ENCODE measurements at regions not wholly inside any gene's neighbourhood (a gene's known extent, or its start where the extent isn't known, plus 50 kb on each side); places are given as distances from the start of the nearest gene placed in this dataset.
"Not testable (repeated sequence)": the region's sequence is repeated elsewhere in the genome, so short reads cannot be mapped to it uniquely, and the experiment has no call there.

DNA sequence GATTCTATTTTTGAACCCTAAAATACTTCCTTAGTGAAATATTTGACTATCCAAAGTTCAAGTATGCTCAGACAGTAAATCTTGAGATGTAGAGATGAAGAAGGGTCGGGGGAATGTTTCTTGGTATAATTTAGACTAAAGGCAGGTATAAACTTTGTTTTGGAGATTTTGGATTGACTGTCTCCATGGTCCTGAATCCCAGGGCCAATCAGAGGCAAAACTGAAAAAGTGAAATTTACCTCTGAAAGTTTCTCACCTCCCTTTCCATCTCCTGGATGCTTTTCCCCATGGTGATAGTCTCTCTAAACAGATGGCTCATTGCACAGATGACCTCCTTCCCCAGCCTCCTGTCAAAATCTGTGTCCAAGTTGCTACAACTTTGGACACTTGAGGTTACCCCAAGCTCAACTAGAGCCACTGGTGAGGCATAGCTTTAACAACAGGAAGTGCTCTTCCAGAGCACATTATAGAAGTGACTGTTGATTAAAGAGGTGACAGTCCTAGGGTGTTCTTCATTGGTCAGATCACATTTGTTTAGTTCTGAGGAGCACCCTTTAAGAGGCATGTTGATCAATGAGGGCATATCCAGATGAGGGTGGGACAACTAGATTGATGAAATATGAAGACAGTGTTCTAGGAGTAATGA is 128.4 kb downstream of the AKAP11 start:
- DNase-seq, result no peak

DNA sequence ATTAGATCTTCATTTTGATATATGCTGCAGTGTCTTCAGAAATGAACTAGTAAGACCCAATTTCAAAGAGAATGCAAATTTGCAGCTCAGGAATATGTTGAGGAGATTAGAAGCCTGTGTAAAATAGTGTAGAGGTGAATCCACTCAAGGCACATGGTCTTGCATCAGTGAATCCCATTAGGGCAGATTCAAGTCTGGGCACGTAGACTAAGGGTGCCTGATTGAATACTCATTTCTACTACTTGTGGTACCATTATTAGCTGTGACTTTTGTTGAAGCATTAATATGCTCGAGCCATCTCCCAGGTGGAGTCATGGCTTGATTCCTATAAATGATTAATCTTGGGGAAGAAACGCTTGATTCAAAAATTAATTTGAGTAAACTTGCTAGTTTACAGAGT is 129.4 kb downstream of the AKAP11 start:
- DNase-seq, result no peak

DNA sequence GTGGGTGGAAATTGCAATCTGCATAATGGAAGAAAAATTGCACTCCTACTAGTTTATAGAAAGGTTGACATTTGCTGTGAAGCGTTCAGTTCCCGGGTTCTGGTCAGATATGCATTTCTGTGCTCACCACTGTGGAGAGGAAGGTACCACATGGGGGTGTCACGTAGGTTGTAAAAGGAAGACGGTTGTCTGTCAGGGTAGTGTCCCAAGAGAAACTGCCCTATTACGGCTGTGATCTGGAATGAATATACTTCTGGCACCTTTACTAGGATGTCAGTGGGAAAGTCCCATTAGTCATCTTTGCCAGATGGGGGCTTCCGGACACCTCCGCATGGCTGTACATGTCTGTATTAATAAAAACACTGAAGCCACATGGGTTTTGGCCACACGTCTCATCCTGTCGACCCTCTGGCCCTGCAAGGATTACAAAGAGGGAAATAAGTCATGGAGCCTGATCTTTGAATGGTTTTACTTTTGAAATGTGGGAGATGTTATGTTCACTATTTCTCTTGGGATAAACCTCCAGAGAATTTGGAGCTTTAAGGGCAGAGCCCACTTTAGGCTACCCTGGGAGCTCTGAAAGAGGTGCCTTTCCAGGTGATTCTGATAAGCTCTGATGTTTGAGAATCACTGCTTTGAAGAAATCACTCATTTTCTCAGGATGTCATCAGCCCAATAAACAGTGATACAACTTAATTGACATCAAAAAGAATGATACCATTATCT is 133.9 kb downstream of the AKAP11 start:
- no peak for DNase-seq

GRCh38 chr13:42409075-42409474 is 137.1 kb downstream of the AKAP11 start:
- DNase-seq, result no peak

- no peak for DNase-seq
Measured at GRCh38 chr13:42409551-42409950, 137.6 kb downstream of the AKAP11 start.

DNA sequence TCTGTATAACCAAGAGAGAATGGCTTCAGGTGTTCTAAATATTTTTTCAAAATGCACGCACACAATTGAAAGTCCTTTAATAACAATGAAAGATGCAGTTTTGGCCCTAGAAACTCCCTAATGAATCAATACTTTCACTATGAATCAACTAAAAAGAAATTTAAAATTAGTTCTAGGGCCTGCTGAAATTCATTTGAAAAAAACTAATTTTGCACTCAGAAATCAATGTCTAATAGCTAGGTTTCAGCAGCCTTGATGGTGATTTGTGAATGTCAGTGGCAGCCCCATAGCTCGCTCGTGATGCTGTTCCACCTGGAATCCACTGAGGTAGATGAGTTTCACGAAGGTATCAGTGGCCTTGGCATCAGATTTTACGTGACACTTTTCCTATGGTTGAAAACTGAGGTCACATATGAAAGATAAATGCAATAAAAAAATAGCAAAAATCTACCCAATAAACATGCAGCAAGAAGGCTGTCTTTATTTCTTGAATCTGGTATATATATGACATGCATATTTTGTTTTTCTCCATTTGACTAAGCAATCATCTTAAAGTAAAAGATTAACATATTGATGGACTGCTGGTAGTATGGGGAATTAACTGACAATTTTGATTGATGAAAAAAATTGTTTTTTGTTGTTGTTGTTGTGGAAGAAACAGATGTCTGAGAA is 141.0 kb downstream of the AKAP11 start:
- DNase-seq, result no peak

- DNase-seq, result no peak
Measured at GRCh38 chr13:42413484-42413815, 141.5 kb downstream of the AKAP11 start.

- no peak for DNase-seq
Measured at GRCh38 chr13:42417626-42418025, 145.7 kb downstream of the AKAP11 start.

GRCh38 chr13:42418184-42418583 is 146.2 kb downstream of the AKAP11 start:
- DNase-seq, result no peak

DNA sequence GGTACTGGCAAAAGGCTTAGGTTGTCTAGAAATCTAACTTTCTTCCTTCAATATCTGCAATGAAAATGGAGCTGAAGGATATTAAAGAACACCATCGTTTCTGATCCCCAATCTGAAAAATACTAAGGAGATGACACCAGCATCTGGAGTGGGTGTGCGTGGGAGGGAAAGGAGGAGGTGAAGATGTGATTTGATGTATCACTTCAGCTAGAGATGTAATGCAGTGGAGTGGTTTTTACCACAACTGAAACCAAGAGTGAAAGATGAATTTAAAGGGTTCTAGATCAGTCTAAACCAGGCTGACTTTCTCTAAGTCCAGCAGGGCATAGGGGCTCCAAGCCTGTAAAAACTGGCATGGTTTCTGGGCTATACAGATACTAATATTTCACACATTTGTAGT is 148.4 kb downstream of the AKAP11 start:
- no peak for DNase-seq

DNA sequence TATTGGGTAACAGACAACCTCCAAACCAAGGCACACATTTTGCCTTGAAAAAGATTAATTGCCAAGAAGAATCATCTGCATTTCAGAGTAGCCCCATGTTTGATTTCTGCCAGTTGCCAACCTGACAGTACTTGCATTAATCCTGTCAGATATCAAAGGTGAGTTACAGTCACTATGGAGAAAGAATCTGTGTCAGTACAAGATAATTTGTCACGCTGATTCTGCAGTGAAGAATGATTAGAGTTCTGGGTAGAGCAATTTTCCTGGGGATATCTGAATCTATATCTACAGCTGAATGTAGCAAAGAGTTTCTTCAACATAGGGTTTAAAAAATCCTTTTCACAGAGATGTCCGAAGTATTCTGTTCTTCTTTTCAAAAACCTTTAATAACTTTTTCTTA is 150.7 kb downstream of the AKAP11 start:
- DNase-seq, result no peak

DNA sequence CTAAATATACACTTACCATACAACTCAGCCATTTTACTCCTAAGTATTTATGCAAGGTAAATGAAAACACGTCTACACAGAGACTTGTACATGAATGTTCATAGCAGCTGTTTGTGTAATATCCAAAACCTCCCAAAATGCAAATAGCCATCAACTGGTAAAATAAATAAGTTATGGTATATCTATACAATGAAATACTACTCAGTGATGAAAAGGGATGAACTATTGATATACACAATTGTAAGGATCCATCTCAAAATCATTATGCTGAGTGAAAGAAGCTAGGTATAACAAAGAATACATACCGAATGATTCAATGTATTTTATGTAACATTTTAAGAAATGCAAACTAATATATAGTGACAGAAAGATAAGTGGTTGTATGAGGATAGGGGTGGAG is 149.8 kb upstream of the TNFSF11 start:
- no peak for DNase-seq

GRCh38 chr13:42445354-42445753 is 128.6 kb upstream of the TNFSF11 start:
- no peak for DNase-seq

- DNase-seq, result not testable (repeated sequence)
Measured at GRCh38 chr13:42446597-42446996, 127.4 kb upstream of the TNFSF11 start.

- no peak for DNase-seq
Measured at GRCh38 chr13:42453091-42453645, 120.8 kb upstream of the TNFSF11 start.

- no peak for DNase-seq
Measured at GRCh38 chr13:42454749-42455148, 119.2 kb upstream of the TNFSF11 start.

GRCh38 chr13:42458193-42458592 is 115.8 kb upstream of the TNFSF11 start:
- no peak for DNase-seq

DNA sequence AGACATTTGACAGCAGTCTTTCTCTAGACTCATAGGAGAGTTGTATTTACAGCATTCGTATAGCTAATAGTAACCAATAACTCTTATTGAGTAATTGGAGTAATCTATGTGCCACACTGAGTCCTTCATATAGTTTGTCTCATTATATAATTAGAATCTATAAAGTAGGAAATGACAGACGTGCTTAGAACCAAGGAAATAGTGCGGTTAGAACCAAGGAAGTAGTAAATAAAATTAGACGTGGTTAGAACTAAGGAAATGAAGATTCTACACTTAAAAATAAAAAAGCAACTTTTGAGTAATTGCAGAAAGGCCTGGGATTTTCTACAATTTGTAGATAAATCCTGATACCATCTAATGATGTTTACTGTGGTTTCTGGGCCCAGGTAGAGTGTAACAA is 107.8 kb upstream of the TNFSF11 start:
- DNase-seq, result no peak

DNA sequence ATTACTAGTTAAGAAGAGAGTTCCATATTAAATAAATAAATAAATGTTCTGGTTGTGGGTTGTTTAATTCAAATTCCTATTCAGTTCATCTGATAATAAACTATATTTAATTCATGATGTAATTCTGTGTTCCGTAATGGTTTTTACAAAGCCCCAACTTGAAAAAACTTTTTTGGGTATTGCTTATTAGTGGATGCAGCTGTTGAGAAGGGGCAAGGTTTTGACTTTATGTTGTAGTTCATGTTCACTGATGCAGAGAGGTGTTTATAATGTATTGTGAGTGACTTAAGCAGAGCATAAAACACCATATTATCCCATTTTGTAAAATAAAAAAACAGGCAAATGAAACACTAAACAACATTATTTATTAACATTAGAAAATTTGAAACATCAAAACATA is 107.3 kb upstream of the TNFSF11 start:
- DNase-seq, result no peak

- no peak for DNase-seq
Measured at GRCh38 chr13:42474954-42475353, 99.0 kb upstream of the TNFSF11 start.

DNA sequence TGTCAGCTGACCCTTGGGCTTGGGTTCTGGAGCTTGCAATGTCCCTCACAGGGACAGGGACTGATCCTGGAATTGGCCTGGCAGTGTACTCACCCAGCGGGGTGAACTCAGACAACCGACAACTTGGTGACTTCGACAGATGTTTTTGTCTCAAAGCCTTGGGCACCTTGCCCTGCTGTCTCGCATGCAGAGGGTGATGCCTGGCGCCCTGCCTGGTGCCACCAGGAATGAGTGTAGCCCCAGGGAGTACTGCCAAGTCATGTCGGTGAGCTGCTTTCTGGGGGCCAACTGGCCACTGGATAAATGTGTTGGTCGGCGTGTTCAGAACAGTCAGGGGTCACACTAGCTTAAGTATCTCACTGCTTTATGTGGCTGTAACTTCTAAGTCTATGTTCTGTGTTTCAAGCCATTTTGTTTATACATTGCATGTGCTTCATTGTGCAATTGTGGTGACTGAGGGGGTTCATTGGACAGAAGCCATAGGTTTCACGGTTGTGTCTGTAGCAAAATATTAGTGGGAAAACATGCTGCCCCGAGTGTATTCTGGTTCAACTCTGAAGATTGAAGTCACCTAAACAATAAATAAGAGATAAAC is 96.3 kb upstream of the TNFSF11 start:
- DNase-seq, result no peak

DNA sequence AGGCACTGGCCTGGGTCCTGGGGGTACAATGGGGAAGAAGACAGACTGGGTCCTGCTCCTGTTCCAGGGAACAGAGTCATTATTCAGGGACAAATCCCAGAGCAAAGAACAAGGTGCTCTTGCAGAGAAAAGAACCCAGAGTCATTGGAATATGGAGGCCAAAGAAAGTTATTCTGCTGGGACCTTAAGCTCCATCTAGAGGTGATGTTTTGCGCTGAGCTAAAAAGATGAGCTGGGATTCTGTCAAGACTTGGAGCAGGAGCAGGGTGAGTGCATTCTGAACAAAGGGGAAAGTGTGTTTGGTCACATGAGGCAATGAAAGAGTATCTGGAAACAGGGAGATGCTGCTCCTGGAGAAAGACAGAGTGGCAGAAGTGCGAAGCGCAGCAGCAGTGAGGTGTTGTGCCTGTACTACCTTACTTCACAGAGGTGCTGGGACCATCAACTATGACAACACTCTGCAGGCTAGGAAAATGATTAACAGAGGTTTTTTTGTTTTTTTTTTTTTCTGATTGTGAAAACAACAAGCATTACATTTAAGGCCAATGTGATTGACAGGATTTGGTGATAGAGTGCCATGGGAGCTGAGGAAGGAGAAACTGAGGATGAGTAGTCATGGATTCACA is 95.3 kb upstream of the TNFSF11 start:
- DNase-seq, result no peak

- DNase-seq, result no peak
Measured at GRCh38 chr13:42484386-42484785, 89.6 kb upstream of the TNFSF11 start.
